ENCODE measurements at regions not wholly inside any gene's neighbourhood (a gene's known extent, or its start where the extent isn't known, plus 50 kb on each side); places are given as distances from the start of the nearest gene placed in this dataset.
"Not testable (repeated sequence)": the region's sequence is repeated elsewhere in the genome, so short reads cannot be mapped to it uniquely, and the experiment has no call there.

- no peak for DNase-seq
These were observed 451.6 kb downstream of the TRHDE start for GRCh38 chr12:72723732-72724131.

- DNase-seq, result no peak
These were observed 457.4 kb downstream of the TRHDE start for GRCh38 chr12:72729451-72730010.

- DNase-seq, result no peak
These were observed 462.4 kb downstream of the TRHDE start for GRCh38 chr12:72734581-72734980.

- DNase-seq, result no peak
These were observed 466.6 kb downstream of the TRHDE start for GRCh38 chr12:72738811-72739210.

GRCh38 chr12:72740064-72740463, 467.9 kb downstream of the TRHDE start:
- DNase-seq, result no peak

GRCh38 chr12:72742568-72742967, 470.4 kb downstream of the TRHDE start:
- DNase-seq, result no peak

- no peak for DNase-seq
These were observed 473.9 kb downstream of the TRHDE start for GRCh38 chr12:72746048-72746447.

- DNase-seq, result no peak
These were observed 475.1 kb downstream of the TRHDE start for GRCh38 chr12:72747111-72747849.

GRCh38 chr12:72748971-72749370, 476.8 kb downstream of the TRHDE start:
- no peak for DNase-seq

- DNase-seq, result no peak
These were observed 481.4 kb downstream of the TRHDE start for GRCh38 chr12:72753571-72753970.

- DNase-seq, result not testable (repeated sequence)
These were observed 481.9 kb downstream of the TRHDE start for GRCh38 chr12:72754026-72754425.

- DNase-seq, result no peak
These were observed 494.3 kb downstream of the TRHDE start for GRCh38 chr12:72766517-72766916.

GRCh38 chr12:72774023-72774422, 501.9 kb downstream of the TRHDE start:
- DNase-seq, result no peak

- no peak for DNase-seq
These were observed 505.6 kb downstream of the TRHDE start for GRCh38 chr12:72777806-72778205.

- DNase-seq, result no peak
These were observed 518.1 kb downstream of the TRHDE start for GRCh38 chr12:72790273-72790672.

- no peak for DNase-seq
These were observed 520.7 kb downstream of the TRHDE start for GRCh38 chr12:72792889-72793288.

- no peak for DNase-seq
These were observed 521.6 kb downstream of the TRHDE start for GRCh38 chr12:72793796-72794195.

GRCh38 chr12:72815421-72815820, 543.3 kb downstream of the TRHDE start:
- DNase-seq, result no peak

- DNase-seq, result no peak
These were observed 556.6 kb downstream of the TRHDE start for GRCh38 chr12:72828662-72829324.

GRCh38 chr12:72829838-72830237, 557.7 kb downstream of the TRHDE start:
- DNase-seq, result no peak

- no peak for DNase-seq
These were observed 559.9 kb downstream of the TRHDE start for GRCh38 chr12:72832024-72832423.

GRCh38 chr12:72836194-72836593, 564.0 kb downstream of the TRHDE start:
- no peak for DNase-seq

- no peak for DNase-seq
These were observed 567.5 kb downstream of the TRHDE start for GRCh38 chr12:72839696-72840095.

GRCh38 chr12:72863671-72864070, 591.5 kb downstream of the TRHDE start:
- DNase-seq, result no peak
